T-helper 1 cell treated with Interleukin-12 subunit alpha and Interleukin-12 subunit beta and Interleukin-4 antibody, amounts not matched to agents 30 ng/mL and 1 ng/mL, for 36 hours (primary cell): ENCODE measurements at regions not wholly inside any gene's neighbourhood (a gene's known extent, or its start where the extent isn't known, plus 50 kb on each side); places are given as distances from the start of the nearest gene placed in this dataset.

ENCODE experiments used
- intact Hi-C: fragments of 100-400 bp; cut with micrococcal nuclease; formaldehyde crosslinking; loops from one replicate; pipeline ENCODE4 v1.15.1; 2024

GRCh38 chr11:16454289-16454863 lies 98.0 kb upstream of the SOX6 start:
- intact Hi-C loops, result no loop called here

GRCh38 chr11:16448123-16448717 lies 91.9 kb upstream of the SOX6 start:
- intact Hi-C loops, result no loop called here

DNA sequence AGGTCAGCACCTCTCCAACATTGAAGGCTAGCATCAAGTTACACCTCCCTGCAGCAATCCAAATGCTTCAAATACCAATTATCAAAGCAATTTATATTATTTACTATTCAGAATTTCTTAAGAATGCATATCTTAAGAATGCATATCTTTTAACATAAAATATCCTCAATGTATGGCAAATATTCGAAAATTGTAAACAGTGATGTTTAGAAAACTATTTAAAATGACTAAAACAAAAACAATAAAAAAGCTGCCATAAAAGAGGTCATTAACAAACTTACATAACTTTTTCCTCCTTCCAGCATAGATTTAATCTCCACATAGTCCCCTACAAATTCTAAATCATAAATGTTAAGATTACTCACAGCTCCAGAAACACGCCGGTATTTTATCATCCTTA lies 85.1 kb upstream of the SOX6 start:
- intact Hi-C loops, result no loop called here

GRCh38 chr11:16440136-16440535 lies 83.8 kb upstream of the SOX6 start:
- intact Hi-C loops, result no loop called here

DNA sequence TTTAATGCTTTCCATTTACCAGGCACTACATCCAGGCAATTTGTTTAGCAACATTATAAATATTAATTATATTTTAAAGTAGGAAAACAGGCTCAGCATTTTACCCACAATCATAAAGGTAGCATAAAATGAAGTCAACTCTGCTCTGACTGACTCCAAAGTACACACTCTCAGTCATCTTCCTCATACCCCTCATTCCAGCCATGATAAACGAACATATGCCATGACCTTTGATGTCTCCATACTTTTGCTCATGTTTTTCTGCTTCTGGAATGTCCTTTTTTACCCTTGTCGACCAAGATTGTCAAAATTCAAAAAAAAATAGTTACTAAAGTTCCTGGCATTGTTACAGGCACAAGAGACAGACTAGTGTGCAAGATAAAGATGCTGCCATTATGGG lies 77.7 kb upstream of the SOX6 start:
- intact Hi-C loops, result no loop called here

DNA sequence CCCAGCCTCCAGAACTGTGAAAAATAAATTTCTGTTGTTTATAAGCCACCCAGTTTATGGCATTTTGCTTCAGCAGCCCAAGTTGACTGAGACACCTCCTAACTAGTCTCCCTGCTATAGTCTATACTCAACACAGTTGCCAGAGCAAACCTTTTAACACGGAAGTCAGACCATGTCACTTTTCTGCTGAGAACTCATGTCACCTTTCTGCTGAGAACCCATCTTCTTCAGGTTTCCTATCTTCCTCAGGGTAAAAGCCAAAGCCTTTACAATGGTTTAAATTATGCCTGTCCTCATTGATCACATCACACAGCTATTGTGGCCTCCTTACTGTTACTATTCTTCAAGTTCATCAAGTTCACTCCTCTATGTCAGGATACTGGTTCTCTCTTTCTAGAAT lies 74.3 kb upstream of the SOX6 start:
- intact Hi-C loops, result no loop called here

- intact Hi-C loops, result no loop called here
Measured at GRCh38 chr11:16421826-16422225, 65.5 kb upstream of the SOX6 start.

DNA sequence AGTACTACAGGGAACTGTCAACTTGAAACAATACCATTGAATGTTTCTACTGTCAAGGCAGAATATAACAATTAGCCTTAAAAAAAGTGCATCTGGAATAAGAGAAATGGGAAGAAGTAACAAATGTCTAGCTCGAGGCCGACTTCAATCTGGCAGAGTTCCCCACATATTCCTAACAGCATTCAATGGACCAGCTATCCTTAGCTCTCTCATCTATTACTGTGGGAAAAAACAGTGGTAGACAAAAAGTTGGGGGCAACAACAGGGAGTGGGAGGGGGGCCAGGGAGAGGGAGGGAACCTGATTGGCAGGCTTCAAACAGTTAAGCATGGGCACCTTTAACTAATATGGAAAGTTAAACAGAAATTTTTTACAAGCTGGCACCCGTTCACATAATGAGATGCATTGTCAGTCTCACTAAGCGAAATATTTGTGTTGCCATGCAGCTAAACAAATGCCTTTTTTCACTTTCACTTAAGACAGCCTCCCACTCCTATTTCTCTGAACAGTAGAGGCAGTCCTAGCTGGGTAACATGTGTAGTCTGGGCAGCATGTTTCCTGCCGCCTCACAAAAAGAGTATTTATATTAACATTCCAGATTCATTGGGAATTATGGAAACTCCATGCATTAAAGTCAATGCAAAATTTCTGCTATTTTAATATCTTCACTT lies 62.2 kb upstream of the SOX6 start:
- intact Hi-C loops, result no loop called here

DNA sequence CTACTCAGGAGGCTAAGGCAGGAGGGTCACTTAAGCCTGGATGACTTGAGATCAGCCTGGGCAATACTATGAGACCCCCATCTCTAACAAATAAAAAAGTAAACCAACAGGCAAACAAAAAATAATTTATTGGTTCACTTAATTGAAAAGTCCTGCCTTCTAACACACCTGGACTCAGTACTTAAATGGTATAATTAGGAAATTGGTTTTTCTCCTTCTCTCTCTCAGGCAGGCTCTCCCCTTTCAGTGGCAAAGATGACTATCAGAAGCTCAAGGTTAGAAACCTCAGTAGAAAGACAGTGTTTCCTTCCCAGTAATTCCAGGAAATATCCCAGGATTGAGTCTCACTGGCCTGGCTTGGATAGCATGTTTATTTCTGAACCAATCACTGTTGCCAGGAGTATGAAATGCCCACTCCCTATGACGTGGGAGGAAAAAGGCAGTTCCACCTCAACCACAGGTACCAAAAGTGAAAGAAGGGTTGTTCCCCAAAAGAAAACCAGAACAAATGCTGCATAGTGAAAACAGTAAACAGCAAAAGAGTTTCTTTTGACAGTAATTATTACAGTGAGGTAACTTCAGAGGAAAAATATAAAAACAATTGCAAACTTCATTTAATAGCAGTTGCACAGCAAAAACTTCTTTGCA lies 56.3 kb upstream of the SOX6 start:
- intact Hi-C loops, result no loop called here

- intact Hi-C loops, result no loop called here
Measured at GRCh38 chr11:16410479-16410878, 54.1 kb upstream of the SOX6 start.

GRCh38 chr11:16408619-16409018 lies 52.3 kb upstream of the SOX6 start:
- intact Hi-C loops, result no loop called here

DNA sequence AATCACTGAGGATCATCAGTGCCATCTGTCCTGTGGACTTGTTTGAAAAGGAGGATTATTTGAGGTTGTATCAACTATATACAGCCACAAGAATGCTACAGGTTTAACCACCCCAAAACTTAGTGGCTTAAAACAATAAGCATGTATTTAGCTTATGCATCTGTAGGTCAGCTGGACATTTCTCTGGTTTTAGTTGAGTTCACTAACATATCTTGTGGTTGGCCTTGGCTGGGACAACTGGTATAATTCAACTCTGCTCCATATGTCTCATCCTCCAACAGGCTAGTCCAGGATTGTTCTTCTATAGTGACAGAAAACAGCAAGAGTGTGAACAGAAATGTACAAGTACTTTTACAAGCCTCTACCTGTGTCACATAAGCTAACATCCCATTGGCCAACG lies 49.9 kb upstream of the SOX6 start:
- intact Hi-C loops, result no loop called here
